Activated CD4-positive, alpha-beta T cell treated with anti-CD3 and anti-CD28 coated beads for 48 hours (primary cell): ENCODE measurements at regions not wholly inside any gene's neighbourhood (a gene's known extent, or its start where the extent isn't known, plus 50 kb on each side); places are given as distances from the start of the nearest gene placed in this dataset.
A peak's percentile ranks its signal among the peaks of the same experiment; 100 is the strongest.
"Not testable (repeated sequence)": the region's sequence is repeated elsewhere in the genome, so short reads cannot be mapped to it uniquely, and the experiment has no call there.

Experiments used
- DNase-seq: peaks from one replicate; pipeline ENCODE4 v3.0.0-alpha.2; 2020

GRCh38 chr19:29873801-29874575, 62.2 kb downstream of the CCNE1 start:
- no peak for DNase-seq

- no peak for DNase-seq
Observed at GRCh38 chr19:29875931-29876330, 64.1 kb downstream of the CCNE1 start.

GRCh38 chr19:29876414-29876813, 64.6 kb downstream of the CCNE1 start:
- no peak for DNase-seq

- DNase-seq, result not testable (repeated sequence)
Observed at GRCh38 chr19:29876908-29877307, 65.1 kb downstream of the CCNE1 start.

GRCh38 chr19:29878973-29879654, 62.9 kb upstream of the URI1 start:
- DNase-seq, result peak; percentile 21

GRCh38 chr19:29879655-29879974, 62.4 kb upstream of the URI1 start:
- DNase-seq, result no peak

- no peak for DNase-seq
Observed at GRCh38 chr19:29880498-29881081, 61.4 kb upstream of the URI1 start.

GRCh38 chr19:29881386-29881785, 60.7 kb upstream of the URI1 start:
- no peak for DNase-seq

GRCh38 chr19:29882719-29883105, 59.3 kb upstream of the URI1 start:
- no peak for DNase-seq

- no peak for DNase-seq
Observed at GRCh38 chr19:29884044-29884443, 58.0 kb upstream of the URI1 start.

GRCh38 chr19:29884466-29884865, 57.6 kb upstream of the URI1 start:
- no peak for DNase-seq

GRCh38 chr19:29886106-29886505, 55.9 kb upstream of the URI1 start:
- not testable (repeated sequence) for DNase-seq

GRCh38 chr19:29886586-29886985, 55.5 kb upstream of the URI1 start:
- no peak for DNase-seq

- DNase-seq, result no peak
Observed at GRCh38 chr19:29887442-29887855, 54.6 kb upstream of the URI1 start.

GRCh38 chr19:29888047-29888446, 54.0 kb upstream of the URI1 start:
- DNase-seq, result not testable (repeated sequence)

- DNase-seq, result no peak
Observed at GRCh38 chr19:29889702-29890101, 52.3 kb upstream of the URI1 start.

GRCh38 chr19:29890392-29890791, 51.6 kb upstream of the URI1 start:
- no peak for DNase-seq
